Ectodermal cell (in vitro differentiated cells): ENCODE measurements at regions not wholly inside any gene's neighbourhood (a gene's known extent, or its start where the extent isn't known, plus 50 kb on each side); places are given as distances from the start of the nearest gene placed in this dataset.
"Not testable (repeated sequence)": the region's sequence is repeated elsewhere in the genome, so short reads cannot be mapped to it uniquely, and the experiment has no call there.

Experiments used
- H3K27ac ChIP-seq: 2 replicates; pipeline ENCODE4 v1.7.0; 2013; ENCODE audit warnings: mild to moderate bottlenecking, low read depth, low read length; ENCODE audit not compliant: insufficient read depth, poor library complexity, severe bottlenecking
- H3K27me3 ChIP-seq: 2 replicates; pipeline ENCODE4 v1.7.0; 2013; ENCODE audit warnings: mild to moderate bottlenecking, low read length; ENCODE audit not compliant: insufficient read depth, control insufficient read depth, poor library complexity, severe bottlenecking
- H3K36me3 ChIP-seq: one replicate; pipeline ENCODE4 v1.7.0; 2013; ENCODE audit warnings: low read length; ENCODE audit not compliant: control insufficient read depth, insufficient read depth
- H3K4me1 ChIP-seq: one replicate; pipeline ENCODE4 v1.7.0; 2013; ENCODE audit warnings: low read length; ENCODE audit not compliant: control insufficient read depth, insufficient read depth
- H3K4me3 ChIP-seq: 2 replicates; pipeline ENCODE4 v1.7.0; 2013; ENCODE audit warnings: low read depth, low read length, control low read depth; ENCODE audit not compliant: insufficient read depth
- H3K9me3 ChIP-seq: 2 replicates; pipeline ENCODE4 v1.7.0; 2013; ENCODE audit warnings: mild to moderate bottlenecking, low read length, moderate library complexity; ENCODE audit not compliant: control insufficient read depth
- WGBS, 2 experiments: methylation state at CpG; one replicate each; pipeline ENCODE4 v1.1.7; 2013; ENCODE audit warnings: missing lambda C conversion rate in 2 of 2; 5-methylcytosine and 5-hydroxymethylcytosine counted together

GRCh38 chr1:239140968-239141367 is 245.4 kb upstream of the CHRM3 start:
- H3K9me3 ChIP-seq: no peaks in the 10 kb centered on the region
- H3K4me3 ChIP-seq: no peak overlapping the region
- H3K36me3 ChIP-seq: no peaks in the 10 kb centered on the region
- 92 to 96% methylated on average over 4 of the region's 4 CpGs for WGBS, 2 experiments
- H3K4me1 ChIP-seq: no peaks in the 10 kb centered on the region
- no peaks in the 10 kb centered on the region for H3K27me3 ChIP-seq
- H3K27ac ChIP-seq: no peak overlapping the region

GRCh38 chr1:239139801-239140200 is 246.6 kb upstream of the CHRM3 start:
- no peaks in the 10 kb centered on the region for H3K27me3 ChIP-seq
- WGBS, 2 experiments: 93 to 96% methylated on average over 5 of the region's 5 CpGs

GRCh38 chr1:239128541-239128940 is 257.8 kb upstream of the CHRM3 start:
- H3K4me3 ChIP-seq: no peak overlapping the region
- no peaks in the 10 kb centered on the region for H3K9me3 ChIP-seq
- H3K36me3 ChIP-seq: no peaks in the 10 kb centered on the region
- WGBS, 2 experiments: 96 to 98% methylated on average over 3 of the region's 3 CpGs
- H3K27ac ChIP-seq: no peak overlapping the region
- no peaks in the 10 kb centered on the region for H3K4me1 ChIP-seq
- H3K27me3 ChIP-seq: no peaks in the 10 kb centered on the region

More at GRCh38 chr1:239139801-239140200, 246.6 kb upstream of the CHRM3 start:
- Histone ChIP-seq H3K9me3 (no peaks in the 10 kb centered on the region), H3K4me1 (no peaks in the 10 kb centered on the region), H3K27ac (no peak overlapping the region), H3K36me3 (no peaks in the 10 kb centered on the region), H3K4me3 (no peak overlapping the region)

GRCh38 chr1:239126884-239127283 is 259.5 kb upstream of the CHRM3 start:
- 93 to 98% methylated on average over 2 to 3 of the region's 3 CpGs for WGBS, 2 experiments
- no peak overlapping the region for H3K27ac ChIP-seq

GRCh38 chr1:239125893-239126292 is 260.5 kb upstream of the CHRM3 start:
- H3K9me3 ChIP-seq: no peaks in the 10 kb centered on the region
- H3K4me3 ChIP-seq: no peak overlapping the region
- no peaks in the 10 kb centered on the region for H3K36me3 ChIP-seq
- H3K4me1 ChIP-seq: no peaks in the 10 kb centered on the region
- H3K27me3 ChIP-seq: no peaks in the 10 kb centered on the region
- H3K27ac ChIP-seq: no peak overlapping the region

More at GRCh38 chr1:239126884-239127283, 259.5 kb upstream of the CHRM3 start:
- H3K9me3 ChIP-seq: no peaks in the 10 kb centered on the region
- no peaks in the 10 kb centered on the region for H3K36me3 ChIP-seq
- no peaks in the 10 kb centered on the region for H3K27me3 ChIP-seq
- H3K4me1 ChIP-seq: no peaks in the 10 kb centered on the region
- H3K4me3 ChIP-seq: no peak overlapping the region

- no peaks in the 10 kb centered on the region for H3K36me3 ChIP-seq
- WGBS, 2 experiments: 56 to 57% methylated on average over 4 of the region's 4 CpGs
- no peaks in the 10 kb centered on the region for H3K27me3 ChIP-seq
- no peak overlapping the region for H3K4me3 ChIP-seq
- no peak overlapping the region for H3K27ac ChIP-seq
- no peaks in the 10 kb centered on the region for H3K9me3 ChIP-seq
- no peaks in the 10 kb centered on the region for H3K4me1 ChIP-seq
These were observed 261.3 kb upstream of the CHRM3 start for GRCh38 chr1:239125027-239125426.

- Histone ChIP-seq H3K27me3 (no peaks in the 10 kb centered on the region), H3K9me3 (no peaks in the 10 kb centered on the region), H3K4me1 (no peaks in the 10 kb centered on the region), H3K36me3 (no peaks in the 10 kb centered on the region), H3K27ac (no peak overlapping the region), H3K4me3 (no peak overlapping the region)
- 93 to 94% methylated on average over 4 of the region's 4 CpGs for WGBS, 2 experiments
These were observed 263.1 kb upstream of the CHRM3 start for GRCh38 chr1:239123260-239123659.

GRCh38 chr1:239112101-239112935 is 274.1 kb upstream of the CHRM3 start:
- WGBS, 2 experiments: 80 to 86% methylated on average over 4 of the region's 5 CpGs
- no peaks in the 10 kb centered on the region for H3K36me3 ChIP-seq
- no peaks in the 10 kb centered on the region for H3K9me3 ChIP-seq
- no peak overlapping the region for H3K4me3 ChIP-seq
- H3K4me1 ChIP-seq: no peaks in the 10 kb centered on the region
- no peak overlapping the region for H3K27ac ChIP-seq
- no peaks in the 10 kb centered on the region for H3K27me3 ChIP-seq

GRCh38 chr1:239107676-239108075 is 278.7 kb upstream of the CHRM3 start:
- WGBS, 2 experiments: 70 to 73% methylated on average over 7 of the region's 7 CpGs
- H3K36me3 ChIP-seq: no peaks in the 10 kb centered on the region
- no peaks in the 10 kb centered on the region for H3K9me3 ChIP-seq
- no peak overlapping the region for H3K4me3 ChIP-seq
- no peaks in the 10 kb centered on the region for H3K4me1 ChIP-seq
- no peak overlapping the region for H3K27ac ChIP-seq
- H3K27me3 ChIP-seq: no peaks in the 10 kb centered on the region

GRCh38 chr1:239106689-239107088 is 279.7 kb upstream of the CHRM3 start:
- not testable (repeated sequence) for H3K27ac ChIP-seq, H3K36me3 ChIP-seq, H3K4me1 ChIP-seq, H3K27me3 ChIP-seq, H3K4me3 ChIP-seq, H3K9me3 ChIP-seq
- WGBS, 2 experiments: 13 to 32% methylated on average over 4 of the region's 7 CpGs
